ENCODE measurements at regions not wholly inside any gene's neighbourhood (a gene's known extent, or its start where the extent isn't known, plus 50 kb on each side); places are given as distances from the start of the nearest gene placed in this dataset.

GRCh38 chr22:36087784-36088183 is 59.2 kb upstream of the RBFOX2 start:
- TF ChIP-seq CTCF (conservative IDR thresholded peaks at IDR 0.05 in 1 of 2, IDR thresholded peaks at IDR 0.05 in 1 of 2; ENCODE audit: extremely low read depth in 1 of 2, insufficient read depth in 1 of 2, low read depth in 1 of 2, low read length in 2 of 2) (no peak), EZH2 (IDR thresholded peaks at IDR 0.05; ENCODE audit: borderline replicate concordance, low read length) (no peak)

Measured in mammary epithelial cell (primary cell).